DOHH2 (cell line): ENCODE measurements at regions not wholly inside any gene's neighbourhood (a gene's known extent, or its start where the extent isn't known, plus 50 kb on each side); places are given as distances from the start of the nearest gene placed in this dataset.

Source experiments
- CTCF ChIP-seq: fragments of 200-600 bp; sonication (generic); IDR thresholded peaks from one replicate; pipeline ENCODE4 v1.5.1; 2014; ENCODE audit warnings: antibody characterized with exemption, mild to moderate bottlenecking, low read depth, low read length; ENCODE audit not compliant: poor library complexity, severe bottlenecking
- EZH2phosphoT487 ChIP-seq: fragments of 200-600 bp; sonication (generic); IDR thresholded peaks from 2 replicates; pipeline ENCODE4 v1.6.1; 2017; ENCODE audit warnings: borderline replicate concordance, mild to moderate bottlenecking, antibody characterized with exemption, low read length, moderate library complexity, mixed read lengths

- TF ChIP-seq CTCF = no peak
- TF ChIP-seq EZH2phosphoT487 = no peak
Observed at GRCh38 chr5:82466986-82467561, 188.9 kb upstream of the RPS23 start.
